ENCODE measurements at regions not wholly inside any gene's neighbourhood (a gene's known extent, or its start where the extent isn't known, plus 50 kb on each side); places are given as distances from the start of the nearest gene placed in this dataset.

- DNase-seq: no peak
These were observed 497.8 kb downstream of the HS3ST4 start for GRCh38 chr16:26189536-26189935.

- no peak for DNase-seq
These were observed 502.8 kb downstream of the HS3ST4 start for GRCh38 chr16:26194526-26194925.

GRCh38 chr16:26195225-26195624 lies 503.5 kb downstream of the HS3ST4 start:
- DNase-seq: no peak

GRCh38 chr16:26196310-26196709 lies 504.6 kb downstream of the HS3ST4 start:
- DNase-seq: no peak

GRCh38 chr16:26196802-26197201 lies 505.0 kb downstream of the HS3ST4 start:
- DNase-seq: no peak

- no peak for DNase-seq
These were observed 505.9 kb downstream of the HS3ST4 start for GRCh38 chr16:26197707-26198106.

- DNase-seq: no peak
These were observed 506.5 kb downstream of the HS3ST4 start for GRCh38 chr16:26198221-26198620.

GRCh38 chr16:26204138-26204537 lies 512.4 kb downstream of the HS3ST4 start:
- DNase-seq: no peak

GRCh38 chr16:26211542-26211941 lies 519.8 kb downstream of the HS3ST4 start:
- no peak for DNase-seq

GRCh38 chr16:26212599-26212998 lies 520.8 kb downstream of the HS3ST4 start:
- no peak for DNase-seq

GRCh38 chr16:26214581-26215174 lies 522.9 kb downstream of the HS3ST4 start:
- no peak for DNase-seq

- DNase-seq: no peak
These were observed 529.1 kb downstream of the HS3ST4 start for GRCh38 chr16:26220894-26221293.

GRCh38 chr16:26231647-26232046 lies 539.9 kb downstream of the HS3ST4 start:
- DNase-seq: no peak

GRCh38 chr16:26240807-26241206 lies 549.0 kb downstream of the HS3ST4 start:
- no peak for DNase-seq

GRCh38 chr16:26247063-26247462 lies 555.3 kb downstream of the HS3ST4 start:
- DNase-seq: no peak

GRCh38 chr16:26252598-26252997 lies 560.8 kb downstream of the HS3ST4 start:
- no peak for DNase-seq

- DNase-seq: no peak
These were observed 569.9 kb downstream of the HS3ST4 start for GRCh38 chr16:26261621-26262020.

- no peak for DNase-seq
These were observed 571.6 kb downstream of the HS3ST4 start for GRCh38 chr16:26263406-26263805.

GRCh38 chr16:26267641-26268040 lies 575.9 kb downstream of the HS3ST4 start:
- no peak for DNase-seq

GRCh38 chr16:26269673-26270072 lies 577.9 kb downstream of the HS3ST4 start:
- DNase-seq: no peak

GRCh38 chr16:26273607-26274006 lies 581.8 kb downstream of the HS3ST4 start:
- no peak for DNase-seq

GRCh38 chr16:26275021-26275590 lies 583.3 kb downstream of the HS3ST4 start:
- DNase-seq: no peak

GRCh38 chr16:26276289-26276688 lies 584.5 kb downstream of the HS3ST4 start:
- DNase-seq: no peak

GRCh38 chr16:26281381-26282110 lies 589.8 kb downstream of the HS3ST4 start:
- no peak for DNase-seq
